Astrocyte (in vitro differentiated cells and primary cell): ENCODE measurements at regions not wholly inside any gene's neighbourhood (a gene's known extent, or its start where the extent isn't known, plus 50 kb on each side); places are given as distances from the start of the nearest gene placed in this dataset.

Experiments
- DNase-seq: peaks from one replicate; pipeline ENCODE4 v3.0.0-alpha.2; 2010; ENCODE audit warnings: low read depth
- FAIRE-seq: peaks from 2 replicates; lab custom pipeline; 2011; peaks lifted over from hg19 to GRCh38; lab: Jason Lieb, UNC
- H2AFZ ChIP-seq: 2 replicates; pipeline ENCODE4 v1.6.0; 2012; ENCODE audit warnings: low read depth, low read length, inconsistent platforms
- H3K27ac ChIP-seq: 2 replicates; pipeline ENCODE4 v1.5.1; 2011; ENCODE audit warnings: low read depth, low read length, inconsistent platforms
- H3K27me3 ChIP-seq: 2 replicates; pipeline ENCODE4 v1.6.0; 2011; ENCODE audit warnings: low read length, inconsistent platforms; ENCODE audit not compliant: insufficient read depth
- H3K36me3 ChIP-seq: 2 replicates; pipeline ENCODE4 v1.5.1; 2011; ENCODE audit warnings: low read length, inconsistent platforms; ENCODE audit not compliant: insufficient read depth
- H3K4me1 ChIP-seq: 2 replicates; pipeline ENCODE4 v1.5.1; 2011; ENCODE audit warnings: low read length, inconsistent platforms; ENCODE audit not compliant: insufficient read depth
- H3K4me2 ChIP-seq: 2 replicates; pipeline ENCODE4 v1.6.0; 2012; ENCODE audit warnings: low read length, inconsistent platforms
- H3K4me3 ChIP-seq: 2 replicates; pipeline ENCODE4 v1.5.1; 2011; ENCODE audit warnings: low read depth, mild to moderate bottlenecking, low read length, inconsistent platforms; ENCODE audit not compliant: insufficient read depth
- H3K79me2 ChIP-seq: 2 replicates; pipeline ENCODE4 v1.6.0; 2012; ENCODE audit warnings: mild to moderate bottlenecking, low read length, inconsistent platforms; ENCODE audit not compliant: insufficient read depth
- H3K9ac ChIP-seq: 2 replicates; pipeline ENCODE4 v1.6.0; 2012; ENCODE audit warnings: mild to moderate bottlenecking, low read length, inconsistent platforms
- H3K9me3 ChIP-seq: 2 replicates; pipeline ENCODE4 v1.5.1; 2012; ENCODE audit warnings: low read depth, mild to moderate bottlenecking, low read length, inconsistent platforms; ENCODE audit not compliant: insufficient read depth
- H4K20me1 ChIP-seq: 2 replicates; pipeline ENCODE4 v1.6.0; 2012; ENCODE audit warnings: low read length, inconsistent platforms; ENCODE audit not compliant: insufficient read depth
- H3K27ac Mint-ChIP-seq: one replicate; pipeline ENCODE4 v1.8.0; 2021; ENCODE audit warnings: mild to moderate bottlenecking, mixed read lengths; ENCODE audit not compliant: unreplicated experiment
- H3K27me3 Mint-ChIP-seq: one replicate; pipeline ENCODE4 v1.8.0; 2021; ENCODE audit warnings: low read depth, mixed read lengths; ENCODE audit not compliant: unreplicated experiment
- H3K36me3 Mint-ChIP-seq: one replicate; pipeline ENCODE4 v1.8.0; 2021; ENCODE audit warnings: low read depth, mixed read lengths; ENCODE audit not compliant: unreplicated experiment
- H3K4me1 Mint-ChIP-seq: one replicate; pipeline ENCODE4 v1.8.0; 2021; ENCODE audit warnings: low read depth, mixed read lengths; ENCODE audit not compliant: unreplicated experiment
- H3K4me3 Mint-ChIP-seq: one replicate; pipeline ENCODE4 v1.8.0; 2021; ENCODE audit warnings: mild to moderate bottlenecking, moderate library complexity, mixed read lengths; ENCODE audit not compliant: unreplicated experiment
- H3K9me3 Mint-ChIP-seq: one replicate; pipeline ENCODE4 v1.8.0; 2021; ENCODE audit warnings: mild to moderate bottlenecking, mixed read lengths; ENCODE audit not compliant: unreplicated experiment
- CTCF ChIP-seq: IDR thresholded peaks from 2 replicates; pipeline ENCODE4 v1.5.1; 2011; ENCODE audit warnings: low read depth, mild to moderate bottlenecking, inconsistent platforms, low read length, moderate library complexity; ENCODE audit not compliant: insufficient read depth
- EZH2 ChIP-seq: IDR thresholded peaks from 2 replicates; pipeline ENCODE4 v1.6.1; 2012; ENCODE audit warnings: mild to moderate bottlenecking, low read length, inconsistent platforms; ENCODE audit not compliant: insufficient read depth

- no peak overlapping the region for H3K27ac ChIP-seq
- peaks cover 3% of the 10 kb centered on the region for H3K9me3 Mint-ChIP-seq
- H3K4me3 Mint-ChIP-seq = no peak overlapping the region
- H4K20me1 ChIP-seq = no peaks in the 10 kb centered on the region
- DNase-seq (no peak), FAIRE-seq (no peak)
- TF ChIP-seq EZH2 = no peak
- no peak for TF ChIP-seq CTCF
- no peaks in the 10 kb centered on the region for H3K36me3 ChIP-seq
- H3K4me1 ChIP-seq = peaks cover 18% of the 10 kb centered on the region
- no peaks in the 10 kb centered on the region for H3K27me3 ChIP-seq
- no peaks in the 10 kb centered on the region for H3K79me2 ChIP-seq
- H3K27ac Mint-ChIP-seq = no peak overlapping the region
- H3K4me2 ChIP-seq = no peak overlapping the region
- H3K36me3 Mint-ChIP-seq = no peaks in the 10 kb centered on the region
- no peaks in the 10 kb centered on the region for H3K9me3 ChIP-seq
- H2AFZ ChIP-seq = no peak overlapping the region
- peaks cover 17% of the 10 kb centered on the region for H3K27me3 Mint-ChIP-seq
- H3K4me1 Mint-ChIP-seq = peaks cover 12% of the 10 kb centered on the region
- H3K9ac ChIP-seq = no peak overlapping the region
- no peak overlapping the region for H3K4me3 ChIP-seq
These were observed 97.9 kb downstream of the RIPK4 start for GRCh38 chr21:41668686-41669532.

- Mint-ChIP-seq H3K9me3 (peaks cover 3% of the 10 kb centered on the region), H3K27ac (no peak overlapping the region), H3K4me1 (peaks cover 14% of the 10 kb centered on the region), H3K36me3 (no peaks in the 10 kb centered on the region), H3K27me3 (peaks cover 17% of the 10 kb centered on the region), H3K4me3 (no peak overlapping the region)
- H3K9me3 ChIP-seq = no peaks in the 10 kb centered on the region
- H3K79me2 ChIP-seq = no peaks in the 10 kb centered on the region
- H3K4me3 ChIP-seq = no peak overlapping the region
- no peaks in the 10 kb centered on the region for H3K27me3 ChIP-seq
- peaks cover 20% of the 10 kb centered on the region for H3K4me1 ChIP-seq
- FAIRE-seq (no peak), DNase-seq (no peak)
- no peak for TF ChIP-seq EZH2
- no peak for TF ChIP-seq CTCF
- no peak overlapping the region for H2AFZ ChIP-seq
- H3K27ac ChIP-seq = no peak overlapping the region
- no peak overlapping the region for H3K9ac ChIP-seq
- no peaks in the 10 kb centered on the region for H4K20me1 ChIP-seq
- H3K4me2 ChIP-seq = no peak overlapping the region
- H3K36me3 ChIP-seq = no peaks in the 10 kb centered on the region
These were observed 98.8 kb downstream of the RIPK4 start for GRCh38 chr21:41668051-41668541.

GRCh38 chr21:41667136-41667535 is 99.7 kb downstream of the RIPK4 start:
- FAIRE-seq = no peak
- no peak overlapping the region for H3K27ac ChIP-seq

More at GRCh38 chr21:41667136-41667535, 99.7 kb downstream of the RIPK4 start:
- no peaks in the 10 kb centered on the region for H3K36me3 ChIP-seq
- TF ChIP-seq EZH2 = no peak
- no peak for TF ChIP-seq CTCF
- no peak for DNase-seq
- Mint-ChIP-seq H3K4me1 (peaks cover 14% of the 10 kb centered on the region), H3K27ac (no peak overlapping the region), H3K27me3 (peaks cover 17% of the 10 kb centered on the region), H3K36me3 (no peaks in the 10 kb centered on the region), H3K9me3 (peaks cover 3% of the 10 kb centered on the region), H3K4me3 (no peak overlapping the region)
- H3K9me3 ChIP-seq = no peaks in the 10 kb centered on the region
- H3K4me3 ChIP-seq = no peak overlapping the region
- no peaks in the 10 kb centered on the region for H3K79me2 ChIP-seq
- no peaks in the 10 kb centered on the region for H4K20me1 ChIP-seq
- no peak overlapping the region for H3K4me2 ChIP-seq
- peaks cover 20% of the 10 kb centered on the region for H3K4me1 ChIP-seq
- no peak overlapping the region for H3K9ac ChIP-seq
- no peak overlapping the region for H2AFZ ChIP-seq
- no peaks in the 10 kb centered on the region for H3K27me3 ChIP-seq
